ENCODE measurements at regions not wholly inside any gene's neighbourhood (a gene's known extent, or its start where the extent isn't known, plus 50 kb on each side); places are given as distances from the start of the nearest gene placed in this dataset.

- DNase-seq: no peak
These were observed 67.5 kb downstream of the TMX1 start for GRCh38 chr14:51307551-51307950.

- DNase-seq: no peak
These were observed 68.8 kb downstream of the TMX1 start for GRCh38 chr14:51308866-51309265.

GRCh38 chr14:51310505-51310944 is 70.5 kb downstream of the TMX1 start:
- no peak for DNase-seq

- no peak for DNase-seq
These were observed 74.4 kb downstream of the TMX1 start for GRCh38 chr14:51314321-51315015.

- DNase-seq: no peak
These were observed 77.3 kb downstream of the TMX1 start for GRCh38 chr14:51317373-51317772.

- DNase-seq: no peak
These were observed 79.0 kb downstream of the TMX1 start for GRCh38 chr14:51318813-51319597.

GRCh38 chr14:51321036-51321435 is 81.0 kb downstream of the TMX1 start:
- DNase-seq: no peak

GRCh38 chr14:51323492-51323891 is 83.4 kb downstream of the TMX1 start:
- DNase-seq: peak; percentile 8

GRCh38 chr14:51327376-51327775 is 87.3 kb downstream of the TMX1 start:
- no peak for DNase-seq

GRCh38 chr14:51328064-51328771 is 88.2 kb downstream of the TMX1 start:
- DNase-seq: peak; percentile 77

GRCh38 chr14:51328772-51329353 is 88.8 kb downstream of the TMX1 start:
- DNase-seq: no peak

GRCh38 chr14:51331486-51332367 is 91.7 kb downstream of the TMX1 start:
- DNase-seq: no peak

- DNase-seq: no peak
These were observed 93.3 kb downstream of the TMX1 start for GRCh38 chr14:51333299-51333698.

- no peak for DNase-seq
These were observed 94.0 kb downstream of the TMX1 start for GRCh38 chr14:51333901-51334521.

GRCh38 chr14:51334566-51334965 is 94.5 kb downstream of the TMX1 start:
- no peak for DNase-seq

- DNase-seq: no peak
These were observed 95.5 kb downstream of the TMX1 start for GRCh38 chr14:51335531-51335930.

GRCh38 chr14:51335961-51336723 is 96.1 kb downstream of the TMX1 start:
- no peak for DNase-seq

GRCh38 chr14:51336734-51337133 is 96.7 kb downstream of the TMX1 start:
- DNase-seq: no peak

- no peak for DNase-seq
These were observed 97.5 kb downstream of the TMX1 start for GRCh38 chr14:51337520-51337919.

GRCh38 chr14:51341338-51341737 is 101.3 kb downstream of the TMX1 start:
- DNase-seq: no peak

- DNase-seq: no peak
These were observed 102.2 kb downstream of the TMX1 start for GRCh38 chr14:51342226-51342625.

All from stimulated activated CD4-positive, alpha-beta T cell treated with anti-CD3 and anti-CD28 coated beads, Interleukin-1b, Interleukin-23, amount 100 ng/mL, for 48 hours (primary cell).